ENCODE measurements at regions not wholly inside any gene's neighbourhood (a gene's known extent, or its start where the extent isn't known, plus 50 kb on each side); places are given as distances from the start of the nearest gene placed in this dataset.

- H3K4me2 ChIP-seq (ENCODE audit: low read length) = no peak overlapping the region
- TF ChIP-seq EZH2 (IDR thresholded peaks at IDR 0.05) (no peak), TCF7L2 (IDR thresholded peaks at IDR 0.05; ENCODE audit: borderline replicate concordance, extremely low read depth, insufficient read depth, insufficient read length) (no peak), SRF (IDR thresholded peaks at IDR 0.05; ENCODE audit: low read depth) (no peak), YY1 (IDR thresholded peaks at IDR 0.05; ENCODE audit: extremely low read depth, insufficient replicate concordance, low read depth, low read length) (no peak), ZBTB33 (IDR thresholded peaks at IDR 0.05; ENCODE audit: extremely low read depth, insufficient replicate concordance, low read length) (no peak), POLR2A (IDR thresholded peaks at IDR 0.05; ENCODE audit: borderline replicate concordance, extremely low read depth, insufficient read depth, insufficient read length) (no peak), POLR2AphosphoS5 (IDR thresholded peaks at IDR 0.05; ENCODE audit: low read depth, low read length) (no peak), ELF1 (IDR thresholded peaks at IDR 0.05; ENCODE audit: borderline replicate concordance, low read depth) (no peak), REST (IDR thresholded peaks at IDR 0.05; ENCODE audit: low read depth) (no peak), EGR1 (IDR thresholded peaks at IDR 0.05; ENCODE audit: low read depth) (no peak), ZNF274 (IDR thresholded peaks at IDR 0.05; ENCODE audit: low read depth, low read length) (no peak), JUND (IDR thresholded peaks at IDR 0.05) (no peak), SIN3A (IDR thresholded peaks at IDR 0.05; ENCODE audit: low read depth) (no peak)
- TF ChIP-seq, protein P1, sequence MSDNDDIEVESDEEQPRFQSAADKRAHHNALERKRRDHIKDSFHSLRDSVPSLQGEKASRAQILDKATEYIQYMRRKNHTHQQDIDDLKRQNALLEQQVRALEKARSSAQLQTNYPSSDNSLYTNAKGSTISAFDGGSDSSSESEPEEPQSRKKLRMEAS (IDR thresholded peaks at IDR 0.05) = no peak
- H2AFZ ChIP-seq (ENCODE audit: low read depth, low read length, poor library complexity, severe bottlenecking) = no peak overlapping the region
- ChIA-PET CTCF (interaction anchor here (1.9 kb wide), 1 partner anchor 21 kb away, joined by 6 read pairs; no protein-coding TSS in a partner anchor), RAD21 (ENCODE audit: low non-redundant PET in 1 of 2, low total read pairs in 2 of 2, uncharacterized antibody in 2 of 2, unreplicated experiment in 2 of 2) (no interaction called here), POLR2A (no interaction called here)
- H3K9me2 ChIP-seq (ENCODE audit: insufficient read depth) = no peaks in the 10 kb centered on the region
- DNase-seq (ENCODE audit: low read depth, low spot score) (no peak), ATAC-seq (no peak)
- H3K36me3 ChIP-seq (ENCODE audit: control insufficient read depth in 1 of 2, insufficient read depth in 2 of 2, low read length in 2 of 2) = no peaks in the 10 kb centered on the region
- H3K4me3 ChIP-seq (replicated peaks in 1 of 2; ENCODE audit: low read depth in 1 of 2, low read length in 2 of 2) = no peak overlapping the region
- no peaks in the 10 kb centered on the region for H3K27me3 ChIP-seq (ENCODE audit: insufficient read depth, low read length)
- H3K9ac ChIP-seq (ENCODE audit: low read length) = no peak overlapping the region
- intact Hi-C loops (cut with micrococcal nuclease) = no loop called here
- no peaks in the 10 kb centered on the region for H4K20me1 ChIP-seq (ENCODE audit: insufficient read depth)
- no peaks in the 10 kb centered on the region for H3K79me2 ChIP-seq (ENCODE audit: insufficient read depth, low read length)
- no peaks in the 10 kb centered on the region for H3K4me1 ChIP-seq (ENCODE audit: control insufficient read depth in 1 of 2, insufficient read depth in 2 of 2, low read length in 2 of 2)
- no peaks in the 10 kb centered on the region for H3K9me3 ChIP-seq (ENCODE audit: control insufficient read depth in 1 of 2, insufficient read depth in 1 of 2, low read depth in 1 of 2, low read length in 2 of 2)
- no peak overlapping the region for H3K27ac ChIP-seq (ENCODE audit: low read depth, low read length)
- BruUV-seq (replicated peaks) = no TSS peak
Observed at GRCh38 chr11:95684170-95684569, 105.4 kb downstream of the FAM76B start.

Measured in HCT116 (cell line).